ENCODE measurements at regions not wholly inside any gene's neighbourhood (a gene's known extent, or its start where the extent isn't known, plus 50 kb on each side); places are given as distances from the start of the nearest gene placed in this dataset.
"Not testable (repeated sequence)": the region's sequence is repeated elsewhere in the genome, so short reads cannot be mapped to it uniquely, and the experiment has no call there.

DNA sequence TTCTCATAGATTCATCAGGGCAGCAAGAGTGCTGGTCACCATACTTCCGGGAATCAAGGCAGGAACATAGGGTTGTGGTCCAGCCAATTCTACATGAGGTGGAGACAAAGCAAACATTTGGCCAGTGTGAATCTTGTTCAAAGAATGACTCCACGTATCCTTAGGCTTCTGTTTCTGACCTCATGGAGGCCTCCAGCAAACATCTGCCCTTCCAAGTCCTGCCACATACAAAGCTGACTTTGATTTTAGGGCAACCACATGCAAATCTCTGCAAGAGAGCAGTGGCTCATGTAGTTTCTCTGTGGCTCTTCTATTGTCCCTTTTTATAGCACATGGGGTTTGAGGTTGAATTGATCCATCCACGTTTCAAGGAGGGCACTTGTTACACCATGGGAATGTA, 132.1 kb upstream of the MMADHC start:
- DNase-seq (ENCODE audit: low spot score): no peak

DNA sequence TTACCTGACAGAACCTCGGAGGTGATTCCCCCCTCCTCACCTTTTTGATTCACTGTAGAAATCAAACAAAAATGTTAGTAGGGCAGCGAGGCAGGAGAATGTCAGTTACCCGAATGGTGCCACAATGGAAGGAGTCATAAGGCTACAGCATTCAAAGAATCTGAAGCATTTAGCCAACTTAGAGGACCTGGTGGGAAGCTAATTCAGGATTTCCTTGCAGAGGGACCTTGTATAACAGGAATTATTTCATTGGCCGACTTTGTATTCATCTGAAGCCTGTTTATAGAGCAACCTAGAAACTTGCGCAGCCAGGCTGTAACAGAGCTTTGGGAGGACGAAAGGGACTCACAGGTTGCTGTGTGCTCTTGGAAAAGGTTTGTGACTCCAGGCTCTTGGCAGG, 129.1 kb upstream of the MMADHC start:
- no peak for DNase-seq (ENCODE audit: low spot score)

DNA sequence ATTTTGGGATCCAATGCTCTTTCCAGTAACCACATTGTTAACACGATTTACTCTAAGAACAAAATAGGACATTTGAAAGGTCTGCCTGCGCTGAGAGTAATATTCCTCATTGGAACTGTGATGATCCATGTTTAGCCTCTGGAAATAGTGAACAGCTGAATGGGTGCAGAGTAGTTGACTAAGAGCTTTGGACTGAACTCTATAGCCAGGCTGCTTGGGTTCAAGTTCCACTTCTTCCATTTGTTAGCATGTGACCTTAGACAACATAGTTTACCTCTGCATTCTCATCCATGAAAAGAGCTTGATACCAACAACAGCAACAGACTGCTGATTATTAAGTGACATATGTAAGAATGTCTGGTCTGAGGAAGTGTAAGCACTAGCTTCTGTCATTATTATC, 128.3 kb upstream of the MMADHC start:
- no peak for DNase-seq (ENCODE audit: low spot score)

DNA sequence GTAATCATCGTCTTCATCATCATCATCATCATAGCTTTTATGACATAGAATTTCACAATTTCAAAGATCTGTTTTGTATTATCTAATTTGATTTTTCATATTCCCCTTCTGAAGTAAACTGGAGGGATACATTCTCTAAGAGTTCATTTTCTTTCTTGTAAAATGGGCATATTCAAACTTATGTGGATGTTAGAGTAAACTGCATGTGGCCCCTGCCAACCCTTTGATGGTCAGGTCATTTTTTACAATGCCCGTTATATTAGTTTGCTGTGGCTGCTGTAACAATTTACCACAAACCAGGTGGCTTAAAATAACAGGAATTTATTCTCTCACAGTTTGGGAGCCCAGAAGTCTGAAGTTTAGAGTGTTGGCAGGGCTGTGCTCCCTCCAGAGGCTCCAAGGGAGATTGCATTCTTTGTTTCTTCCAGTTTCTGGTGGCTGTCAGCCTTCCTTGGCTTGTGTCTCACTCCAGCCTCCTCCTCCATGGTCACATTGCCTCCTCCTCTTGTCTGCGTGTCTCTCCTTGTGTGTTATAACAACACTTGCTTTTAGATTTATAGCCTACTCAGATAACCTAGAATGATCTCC, 127.5 kb upstream of the MMADHC start:
- peak; percentile 71 for DNase-seq (ENCODE audit: low spot score)

DNA sequence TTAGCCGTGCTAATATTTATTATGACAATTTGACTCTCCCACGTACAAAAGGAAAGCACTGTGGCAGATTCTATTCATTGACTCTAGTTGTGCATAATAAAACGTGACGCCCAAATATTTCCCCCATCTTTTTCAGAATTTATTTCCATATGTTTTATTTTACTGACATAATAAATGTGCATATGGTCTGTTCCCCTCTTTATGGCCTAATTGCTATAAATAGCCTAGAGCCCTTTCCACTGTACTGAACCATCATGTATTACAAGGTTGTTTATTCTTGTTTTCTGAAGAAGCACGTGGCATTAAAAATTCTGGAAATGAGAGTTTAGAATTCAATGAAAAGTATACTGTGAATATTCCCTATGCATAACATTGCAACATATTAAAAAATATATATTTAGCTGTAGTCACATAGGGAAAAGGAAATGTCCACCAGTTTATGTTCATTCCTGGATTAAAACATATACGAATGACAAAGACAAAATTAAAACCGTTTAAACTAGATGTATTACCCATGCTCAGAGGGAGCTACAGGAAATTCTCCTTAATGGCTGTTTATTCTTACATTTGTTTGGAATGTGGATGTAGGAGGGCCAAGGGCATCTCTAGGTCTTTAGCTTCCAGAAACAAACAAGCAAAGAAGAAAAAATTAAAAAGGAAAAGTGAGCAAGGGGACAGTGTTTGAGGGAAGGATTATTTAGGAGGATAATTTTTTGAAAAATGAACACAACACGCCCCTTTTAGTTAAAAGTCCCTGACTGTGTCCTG, 122.1 kb upstream of the MMADHC start:
- DNase-seq (ENCODE audit: low spot score): no peak

DNA sequence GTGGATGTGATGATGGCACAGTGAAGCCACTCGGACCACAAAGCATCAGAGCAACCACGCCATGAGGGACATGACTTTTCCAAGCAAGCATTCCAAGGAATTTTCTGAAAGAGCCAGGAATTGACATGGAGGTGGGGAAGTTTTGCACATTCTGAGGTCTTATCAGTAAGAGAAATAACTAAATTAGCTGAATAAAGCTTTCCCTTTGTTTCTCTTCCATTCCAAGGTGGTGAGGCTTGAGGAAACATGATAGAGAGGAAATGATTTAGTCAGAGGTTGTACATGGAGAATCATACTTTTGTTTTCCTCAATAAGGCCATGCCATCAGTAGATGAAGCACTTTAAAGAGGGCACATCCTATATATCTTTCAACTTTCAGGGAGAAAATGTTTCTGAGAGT, 115.7 kb upstream of the MMADHC start:
- DNase-seq (ENCODE audit: low spot score): no peak

DNA sequence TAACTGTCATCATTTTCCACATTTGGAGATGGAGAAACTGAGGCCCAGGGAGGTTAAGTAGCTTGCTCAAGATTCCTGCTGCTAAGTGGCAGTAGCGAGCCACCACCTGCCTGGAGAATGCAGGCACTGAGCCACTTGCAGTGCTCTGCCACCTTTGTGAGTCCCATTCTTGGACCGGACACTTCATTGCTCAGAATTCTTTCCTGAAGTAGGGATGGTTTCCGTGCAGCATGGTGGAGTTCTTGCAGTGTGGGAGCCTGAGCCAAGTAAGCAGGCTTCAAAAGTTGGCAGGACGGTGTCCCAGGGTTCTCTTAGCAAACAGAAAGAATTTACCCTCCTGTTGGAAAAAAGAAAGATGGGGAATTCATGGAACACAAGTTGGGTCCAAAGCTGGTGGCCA, 115.0 kb upstream of the MMADHC start:
- no peak for DNase-seq (ENCODE audit: low spot score)

DNA sequence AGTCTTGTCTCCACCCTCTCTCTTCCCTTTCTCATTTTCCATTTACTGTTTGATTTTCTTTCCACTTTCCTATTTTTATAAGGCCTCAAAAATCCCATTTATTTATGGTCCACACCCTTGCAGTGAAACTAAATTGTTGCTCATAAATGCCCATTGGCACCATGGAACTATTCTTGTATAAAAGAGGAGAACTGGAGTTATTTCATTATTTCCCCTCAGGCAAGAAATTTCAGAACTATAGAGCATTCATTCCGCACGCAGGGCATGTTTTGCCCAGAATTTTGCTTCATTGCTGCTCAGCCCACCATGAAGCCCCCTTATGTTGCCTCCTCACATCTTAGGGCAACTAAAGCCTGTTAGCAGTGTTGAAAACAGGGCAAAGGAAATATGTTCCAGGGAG, 113.7 kb upstream of the MMADHC start:
- DNase-seq (ENCODE audit: low spot score): no peak

DNA sequence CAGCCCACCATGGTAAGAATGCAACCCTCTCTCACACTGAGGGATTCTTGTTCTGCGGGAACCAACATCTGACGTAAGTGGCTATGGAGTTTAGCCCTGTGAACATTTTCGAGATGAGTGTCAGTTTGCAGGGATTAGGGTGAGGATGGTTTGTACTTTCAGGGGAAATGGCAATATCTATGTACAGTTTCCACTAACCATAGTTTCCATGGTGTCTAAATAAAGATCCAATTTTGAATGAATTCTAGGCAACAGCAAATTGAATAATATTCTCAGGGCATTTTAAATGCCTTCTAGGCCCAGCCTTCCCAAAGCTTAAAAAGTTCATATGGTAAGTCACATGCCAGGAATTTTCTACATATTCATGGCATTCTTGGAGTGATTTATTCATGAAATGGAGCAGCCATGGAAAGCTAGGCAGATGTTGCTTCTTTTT, 105.4 kb upstream of the MMADHC start:
- DNase-seq (ENCODE audit: low spot score): no peak

DNA sequence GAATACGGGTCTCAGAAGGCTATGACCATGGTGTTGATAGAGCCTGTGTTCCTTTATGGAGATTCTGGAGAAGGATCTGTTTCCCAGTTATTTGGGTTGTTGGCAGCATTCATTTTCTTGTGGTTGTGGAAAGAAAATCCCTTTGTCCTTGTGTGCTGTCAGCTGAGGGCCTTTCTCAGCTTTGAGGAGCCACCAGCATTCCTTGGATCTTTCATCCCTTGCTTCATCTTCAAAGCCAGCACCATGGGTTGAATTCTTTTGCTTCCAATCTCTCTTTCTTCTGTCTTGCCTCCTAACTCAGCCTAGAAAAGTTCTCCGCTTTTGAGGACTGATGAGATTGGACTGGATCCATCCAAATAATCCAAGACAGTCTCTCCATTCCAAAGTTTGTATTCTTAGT, 103.2 kb upstream of the MMADHC start:
- DNase-seq (ENCODE audit: low spot score): no peak

DNA sequence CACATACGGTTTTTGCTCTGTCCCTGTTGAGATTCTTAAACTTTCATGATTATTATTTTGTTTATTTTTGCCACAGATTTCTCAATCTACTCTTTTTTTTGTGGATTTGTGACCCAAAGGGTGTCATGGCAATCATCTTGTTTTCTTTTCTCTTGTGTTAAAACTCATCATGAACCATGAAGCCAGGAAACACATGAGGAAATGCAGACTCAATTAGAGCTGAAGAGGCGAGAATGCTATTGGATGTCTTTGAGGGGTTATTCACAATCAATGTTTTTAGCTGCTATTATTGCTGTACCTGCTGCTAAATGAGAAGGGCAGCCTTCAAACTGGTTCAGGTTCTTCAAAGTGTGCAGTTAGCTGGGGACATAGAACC, 99.5 kb upstream of the MMADHC start:
- no peak for DNase-seq (ENCODE audit: low spot score)

DNA sequence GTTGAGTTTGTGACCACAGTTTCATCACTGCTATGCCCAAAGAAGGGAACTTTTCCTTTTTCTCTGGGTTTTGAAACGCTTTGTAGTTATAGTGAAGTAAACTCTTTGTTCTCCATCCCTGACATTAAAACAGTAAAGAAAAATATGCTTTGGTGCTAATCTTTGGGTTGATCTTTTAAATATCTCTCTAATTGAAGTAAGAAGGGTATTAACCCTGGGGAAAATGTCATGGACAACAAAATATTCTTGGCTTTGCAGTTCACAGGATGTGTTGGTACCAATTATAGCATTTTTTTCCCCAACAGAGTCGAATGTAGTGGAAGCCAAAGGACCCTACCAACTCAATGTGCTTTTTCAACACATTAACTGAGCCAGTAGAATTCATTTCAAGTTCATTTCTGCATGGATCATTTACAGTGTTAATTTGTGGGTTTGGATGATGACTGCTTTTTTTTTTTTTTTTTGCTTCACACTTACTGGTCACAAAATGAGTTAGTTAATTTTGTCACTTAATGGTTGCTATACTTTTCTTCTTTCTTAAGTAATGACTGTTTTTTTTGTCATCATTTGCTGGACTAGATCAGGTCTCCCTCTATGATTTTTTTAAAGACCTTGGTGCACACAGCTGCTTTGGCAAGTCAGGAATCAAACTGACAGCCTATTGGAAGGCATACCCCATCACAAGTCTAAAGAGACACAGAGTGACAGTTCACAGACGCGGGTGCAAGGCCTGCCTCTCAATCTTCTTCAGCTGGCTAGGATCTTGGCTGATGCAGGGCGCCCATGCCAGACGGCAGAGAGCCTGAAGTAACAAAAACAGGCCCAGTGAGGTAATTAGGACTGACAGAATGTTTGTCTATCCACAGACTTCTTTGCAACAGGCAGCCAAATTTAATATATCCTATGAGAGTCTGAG, 98.8 kb upstream of the MMADHC start:
- no peak for DNase-seq (ENCODE audit: low spot score)

DNA sequence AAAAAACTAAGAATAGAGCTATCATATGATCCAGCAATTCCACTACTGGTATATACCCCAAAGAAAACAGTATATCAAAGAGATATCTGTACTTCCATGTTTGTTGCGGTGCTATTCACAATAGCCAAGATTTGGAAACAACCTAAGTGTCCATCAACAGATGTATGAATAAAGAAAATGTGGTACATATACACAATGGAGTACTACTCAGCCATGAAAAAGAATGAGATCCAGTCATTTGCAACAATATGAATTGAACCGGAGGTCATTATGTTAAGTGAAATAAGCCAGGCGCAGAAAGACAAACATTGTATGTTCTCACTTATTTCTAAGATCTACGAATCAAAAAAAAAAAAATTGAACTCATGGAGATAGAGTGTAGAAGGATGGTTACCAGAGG, 97.8 kb upstream of the MMADHC start:
- DNase-seq (ENCODE audit: low spot score): not testable (repeated sequence)

DNA sequence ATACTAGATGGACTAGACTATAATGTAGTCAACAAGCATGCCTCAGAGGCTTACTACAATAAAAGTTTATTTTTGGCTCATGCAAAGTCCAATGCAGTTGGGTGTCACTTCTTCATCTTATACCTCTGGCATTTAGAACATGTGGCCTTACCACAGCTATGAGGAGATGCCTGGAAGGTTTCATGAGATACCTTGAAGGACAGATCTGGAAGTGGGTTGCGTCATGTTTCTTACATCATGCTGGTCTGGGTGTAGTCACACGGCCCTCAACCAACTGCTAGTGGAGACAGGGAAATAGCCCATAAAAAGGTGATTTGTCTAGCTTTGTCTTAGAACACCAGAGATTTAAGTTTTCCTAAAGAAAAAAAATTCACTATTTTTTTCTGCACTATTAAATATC, 91.7 kb upstream of the MMADHC start:
- no peak for DNase-seq (ENCODE audit: low spot score)

DNA sequence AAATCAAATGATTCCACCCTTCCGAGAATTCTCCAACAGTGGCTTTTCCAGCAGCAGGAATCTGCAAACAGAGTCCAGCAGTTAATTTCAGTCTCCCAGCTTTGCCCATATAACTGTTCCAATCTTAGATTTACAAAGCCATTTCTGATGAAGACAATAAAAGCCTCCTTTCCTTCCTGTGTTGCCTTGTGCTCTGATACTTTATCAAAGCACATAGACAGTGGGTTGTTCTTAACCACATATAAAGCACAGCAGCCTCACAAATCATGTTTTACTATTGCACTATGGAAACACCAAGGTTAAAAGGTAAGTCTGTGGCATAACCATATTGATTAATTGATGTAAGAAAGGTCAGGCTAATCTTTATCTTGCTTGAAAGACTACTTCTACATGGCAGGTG, 89.8 kb upstream of the MMADHC start:
- DNase-seq (ENCODE audit: low spot score): no peak

DNA sequence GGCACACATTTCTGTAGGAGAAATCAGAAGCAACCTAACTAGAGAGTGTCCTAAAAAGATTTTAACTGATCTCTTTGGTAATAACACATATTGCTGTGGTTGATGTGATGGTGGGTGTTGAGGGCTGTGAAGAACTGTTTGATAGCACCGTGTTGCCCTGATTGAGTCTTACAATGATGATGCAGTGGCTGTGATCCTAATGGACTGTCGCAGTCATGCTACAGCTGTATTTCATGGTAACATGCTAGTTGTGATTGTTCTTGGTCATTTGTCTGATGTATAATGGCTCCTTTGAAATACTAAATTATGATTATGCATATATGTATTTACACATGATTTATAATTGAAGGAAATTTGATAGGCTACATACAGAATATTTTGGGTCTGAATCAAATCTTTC, 82.5 kb upstream of the MMADHC start:
- no peak for DNase-seq (ENCODE audit: low spot score)

DNA sequence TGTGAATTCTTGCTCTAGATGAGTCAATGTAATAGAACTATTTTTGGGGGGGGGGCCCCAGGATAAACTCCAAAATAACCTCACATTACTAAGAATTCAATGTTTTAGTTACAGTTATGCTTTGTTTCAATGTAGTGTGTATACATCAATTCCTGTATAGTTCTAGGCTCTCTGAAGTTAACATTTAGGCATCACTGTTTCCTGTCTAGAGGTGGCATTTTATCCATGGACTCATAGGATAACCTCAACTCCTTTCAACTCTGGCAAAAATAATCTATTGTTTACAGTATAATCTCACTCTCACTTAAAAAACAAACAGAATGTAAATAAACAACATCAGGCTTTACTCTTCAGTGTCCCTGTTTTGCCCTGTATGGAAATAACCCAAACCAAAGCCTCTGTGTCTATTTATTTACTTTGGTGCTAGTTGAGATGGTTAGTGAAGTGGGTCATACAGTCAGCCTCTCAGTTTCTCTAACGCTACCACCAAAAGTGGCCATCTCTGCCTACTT, 79.3 kb upstream of the MMADHC start:
- DNase-seq (ENCODE audit: low spot score): no peak

DNA sequence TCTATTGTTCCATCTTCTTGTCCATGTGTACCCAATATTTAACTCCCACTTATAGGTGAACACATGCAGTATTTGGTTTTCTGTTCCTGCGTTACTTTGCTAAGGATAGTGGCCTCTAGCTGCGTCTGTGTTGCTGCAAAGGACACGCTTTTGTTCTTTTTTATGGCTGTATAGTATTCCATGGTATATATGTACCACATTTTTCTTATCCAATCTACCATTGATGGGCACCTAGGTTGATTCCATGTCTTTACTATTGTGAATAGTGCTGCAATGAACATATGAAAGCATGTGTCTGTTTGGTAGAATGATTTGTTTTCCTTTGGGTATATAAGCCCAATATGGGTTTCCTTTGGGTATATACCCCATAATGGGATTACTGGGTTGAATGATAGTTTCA, 77.3 kb upstream of the MMADHC start:
- DNase-seq (ENCODE audit: low spot score): no peak

DNA sequence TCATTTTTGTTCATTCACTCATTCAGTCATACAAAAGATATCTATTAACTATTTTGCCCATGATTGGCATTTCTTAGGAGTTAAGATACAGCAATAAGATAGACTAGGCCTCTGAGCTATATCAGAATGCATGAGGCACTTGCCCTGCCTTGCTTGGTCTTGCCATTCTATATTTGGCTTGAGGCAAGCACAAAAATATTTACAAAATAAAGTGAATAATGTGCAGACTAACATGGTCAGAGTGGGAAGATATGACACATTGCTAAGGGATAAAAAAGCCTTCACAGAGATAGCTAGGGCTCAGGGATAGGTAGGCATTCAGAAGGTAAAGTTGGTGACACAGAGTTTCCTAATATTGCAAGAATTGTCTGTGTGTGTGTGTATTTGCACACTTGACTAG, 75.0 kb upstream of the MMADHC start:
- no peak for DNase-seq (ENCODE audit: low spot score)

DNA sequence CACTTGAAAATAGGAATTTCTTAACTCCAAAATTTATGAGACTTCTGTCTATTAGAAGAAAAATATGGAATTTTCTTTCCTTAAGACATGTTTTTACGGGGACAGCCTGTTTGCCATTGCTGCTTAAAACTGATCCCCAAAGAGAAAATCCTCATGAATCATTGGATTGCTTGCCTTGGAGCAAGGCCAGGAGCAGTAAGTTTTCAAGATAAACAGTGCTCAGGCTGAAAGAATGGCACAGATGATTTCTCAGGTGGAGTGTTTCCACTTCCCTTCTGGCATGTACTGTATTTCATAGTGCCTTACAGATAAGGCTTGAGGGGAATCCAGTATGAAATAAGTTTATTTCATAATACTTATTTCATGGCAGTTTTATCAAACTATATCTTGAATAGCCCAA, 74.3 kb upstream of the MMADHC start:
- DNase-seq (ENCODE audit: low spot score): peak; percentile 59

DNA sequence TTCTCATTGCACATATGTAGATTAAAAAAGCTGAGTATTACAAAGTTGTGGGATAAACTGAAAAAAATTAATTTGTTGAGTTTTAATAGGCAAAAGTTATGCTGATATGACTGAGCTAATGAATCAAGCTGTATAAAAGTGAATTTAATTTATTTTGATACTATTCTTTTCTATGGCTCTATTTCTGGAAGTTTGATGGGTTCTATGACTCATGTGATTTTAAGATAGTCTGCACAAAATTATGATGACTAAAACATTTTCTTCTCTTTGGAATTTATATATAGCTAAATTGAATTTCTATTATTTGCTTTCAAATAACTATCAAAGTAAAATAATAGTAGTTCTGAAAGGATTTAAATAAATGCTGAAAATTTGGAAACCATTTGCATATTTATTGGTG, 71.0 kb upstream of the MMADHC start:
- DNase-seq (ENCODE audit: low spot score): no peak

DNA sequence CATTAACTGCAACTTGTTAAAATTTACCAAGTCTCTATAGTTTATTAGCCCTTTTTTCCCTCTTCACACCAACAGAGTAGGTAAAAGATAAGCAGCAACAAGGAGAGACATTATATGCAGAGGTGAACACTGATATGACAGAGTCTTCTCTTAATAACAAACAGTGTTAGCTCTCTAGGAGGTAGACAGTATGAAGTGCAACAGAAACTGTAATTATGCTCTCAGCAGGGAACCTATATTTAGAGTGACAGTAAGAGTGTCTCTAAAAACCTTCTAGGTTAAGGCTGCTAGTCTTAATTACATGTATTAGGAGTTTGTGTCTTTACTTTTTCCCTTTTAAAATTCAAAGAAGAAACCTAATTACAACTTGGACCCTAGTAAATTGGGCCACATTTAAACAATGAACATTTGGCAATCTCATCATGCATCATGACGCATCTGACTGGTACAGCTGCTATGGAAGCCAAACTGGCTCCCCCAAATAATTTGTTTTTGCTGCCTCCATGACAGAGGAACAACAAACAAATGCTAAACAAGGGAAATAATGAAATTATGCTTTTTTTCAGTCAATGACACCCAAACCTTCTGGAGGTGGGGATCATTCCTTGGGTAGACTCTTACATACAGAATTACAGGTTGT, 69.9 kb upstream of the MMADHC start:
- no peak for DNase-seq (ENCODE audit: low spot score)

All from HT-29 (cell line).